Sigmoid colon (tissue), 6 donors: ENCODE measurements at regions not wholly inside any gene's neighbourhood (a gene's known extent, or its start where the extent isn't known, plus 50 kb on each side); places are given as distances from the start of the nearest gene placed in this dataset.
A peak's percentile ranks its signal among the peaks of the same experiment; 100 is the strongest.

Experiments used
- DNase-seq: peaks from one replicate; pipeline ENCODE4 v3.0.0-alpha.2; 2019
- H3K27ac ChIP-seq, 4 donors: fragments of 200-600 bp; sonication (generic); one replicate each; pipeline ENCODE4 v1.5.1; 2016 to 2019; ENCODE audit warnings: mild to moderate bottlenecking in 1 of 4
- H3K27me3 ChIP-seq, 3 donors: fragments of 200-600 bp; sonication (generic); one replicate each; pipeline ENCODE4 v1.5.1; 2019; ENCODE audit warnings: mild to moderate bottlenecking in 1 of 3
- H3K36me3 ChIP-seq, 4 donors: fragments of 200-600 bp; sonication (generic); one replicate each; pipeline ENCODE4 v1.5.1; 2016 to 2019
- H3K4me1 ChIP-seq, 4 donors: fragments of 200-600 bp; sonication (generic); one replicate each; pipeline ENCODE4 v1.5.1; 2017 to 2019
- H3K4me3 ChIP-seq, 4 donors: fragments of 200-600 bp; sonication (generic); one replicate each; pipeline ENCODE4 v1.5.1; 2017 to 2019; ENCODE audit warnings: mild to moderate bottlenecking in 2 of 4, moderate library complexity in 1 of 4
- H3K9me3 ChIP-seq, 4 donors: fragments of 200-600 bp in 3 of 4; sonication (generic) in 3 of 4; one replicate each; pipeline versions ENCODE4 v1.5.1 to v1.6.1; 2013 to 2019
- CTCF ChIP-seq, 4 experiments: fragments of 450-650 bp in 3 of 4; fragments of 200-600 bp in 1 of 4; IDR thresholded peaks; one replicate each; pipeline ENCODE4 v1.5.1; 2016 to 2019; ENCODE audit warnings: antibody characterized with exemption in 4 of 4, mild to moderate bottlenecking in 3 of 4, moderate library complexity in 2 of 4
- EP300 ChIP-seq, 4 donors: sonication (generic); formaldehyde crosslinking; IDR thresholded peaks; one replicate each; pipeline ENCODE4 v1.6.1; 2017; ENCODE audit warnings: antibody characterized with exemption in 4 of 4
- POLR2A ChIP-seq, 2 donors: fragments of 450-650 bp; IDR thresholded peaks; one replicate each; pipeline ENCODE4 v1.6.1; 2016; ENCODE audit warnings: antibody characterized with exemption in 2 of 2, mild to moderate bottlenecking in 2 of 2, moderate library complexity in 2 of 2
- POLR2AphosphoS5 ChIP-seq, 4 donors: sonication (generic); formaldehyde crosslinking; IDR thresholded peaks; one replicate each; pipeline ENCODE4 v1.6.1; 2017; ENCODE audit warnings: antibody characterized with exemption in 4 of 4
- WGBS, 2 donors: extraction: QIAGEN DNeasy Blood & Tissue Kit; methylation state at CpG; one replicate each; pipeline ENCODE4 v1.1.7; 2013; 5-methylcytosine and 5-hydroxymethylcytosine counted together
- intact Hi-C: fragments of 100-400 bp; cut with DNase I; formaldehyde crosslinking; loops from one replicate; pipeline ENCODE4 v1.15.1; 2023
- donor health status: healthy with polysubstance abuse.
- donor health status: healthy.

GRCh38 chr16:51821527-51821926 lies 670.5 kb upstream of the SALL1 start:
- H3K9me3 ChIP-seq = no peaks in the 10 kb centered on the region
- 83 to 92% methylated on average over 1 of the region's 1 CpG for WGBS, 2 donors
- no peaks in the 10 kb centered on the region for H3K4me1 ChIP-seq
- H3K27ac ChIP-seq = no peak overlapping the region
- intact Hi-C loops = no loop called here
- H3K36me3 ChIP-seq = no peaks in the 10 kb centered on the region
- no peak overlapping the region for H3K4me3 ChIP-seq
- TF ChIP-seq EP300 (IDR thresholded peaks at IDR 0.05) (no peak), CTCF (IDR thresholded peaks at IDR 0.05) (no peak)
- H3K27me3 ChIP-seq = no peaks in the 10 kb centered on the region
- no peak for DNase-seq

GRCh38 chr16:51820176-51820575 lies 669.1 kb upstream of the SALL1 start:
- no peak for DNase-seq
- Histone ChIP-seq H3K36me3 (no peaks in the 10 kb centered on the region), H3K27ac (no peak overlapping the region), H3K27me3 (no peaks in the 10 kb centered on the region), H3K4me3 (no peak overlapping the region), H3K4me1 (no peaks in the 10 kb centered on the region), H3K9me3 (no peaks in the 10 kb centered on the region)
- WGBS, 2 donors = 10 to 44% methylated on average over 4 of the region's 4 CpGs
- intact Hi-C loops = no loop called here
- TF ChIP-seq POLR2A (IDR thresholded peaks at IDR 0.05) (no peak), EP300 (IDR thresholded peaks at IDR 0.05) (no peak), POLR2AphosphoS5 (IDR thresholded peaks at IDR 0.05) (no peak), CTCF (IDR thresholded peaks at IDR 0.05) (no peak)

GRCh38 chr16:51818342-51818944 lies 667.4 kb upstream of the SALL1 start:
- no peaks in the 10 kb centered on the region for H3K4me1 ChIP-seq
- intact Hi-C loops = loop anchor here (5.0 kb wide), 1 partner anchor 164 kb away; no protein-coding TSS in a partner anchor
- H3K9me3 ChIP-seq = no peaks in the 10 kb centered on the region
- no peak for TF ChIP-seq POLR2AphosphoS5 (IDR thresholded peaks at IDR 0.05)
- peak in 1 of 4 experiments; percentile 8 for TF ChIP-seq CTCF (IDR thresholded peaks at IDR 0.05)
- no peak overlapping the region for H3K4me3 ChIP-seq
- WGBS, 2 donors = 32 to 50% methylated on average over 4 of the region's 4 CpGs
- H3K27me3 ChIP-seq = no peaks in the 10 kb centered on the region
- no peak overlapping the region for H3K27ac ChIP-seq
- H3K36me3 ChIP-seq = no peaks in the 10 kb centered on the region
- no peak for DNase-seq

GRCh38 chr16:51816929-51817328 lies 665.9 kb upstream of the SALL1 start:
- TF ChIP-seq POLR2AphosphoS5 (IDR thresholded peaks at IDR 0.05) = no peak
- TF ChIP-seq EP300 (IDR thresholded peaks at IDR 0.05) = no peak
- TF ChIP-seq POLR2A (IDR thresholded peaks at IDR 0.05) = no peak
- no peak for TF ChIP-seq CTCF (IDR thresholded peaks at IDR 0.05)
- Histone ChIP-seq H3K9me3 (no peaks in the 10 kb centered on the region), H3K36me3 (no peaks in the 10 kb centered on the region), H3K27ac (no peak overlapping the region), H3K27me3 (no peaks in the 10 kb centered on the region), H3K4me1 (no peaks in the 10 kb centered on the region), H3K4me3 (no peak overlapping the region)
- intact Hi-C loops = loop anchor here (5.0 kb wide), 1 partner anchor 165 kb away; no protein-coding TSS in a partner anchor
- no peak for DNase-seq

GRCh38 chr16:51815523-51815922 lies 664.5 kb upstream of the SALL1 start:
- TF ChIP-seq POLR2A (IDR thresholded peaks at IDR 0.05) (no peak), CTCF (IDR thresholded peaks at IDR 0.05) (no peak), EP300 (IDR thresholded peaks at IDR 0.05) (no peak), POLR2AphosphoS5 (IDR thresholded peaks at IDR 0.05) (no peak)
- WGBS, 2 donors = 18 to 52% methylated on average over 3 of the region's 3 CpGs
- no peak overlapping the region for H3K27ac ChIP-seq
- H3K36me3 ChIP-seq = no peaks in the 10 kb centered on the region
- H3K27me3 ChIP-seq = no peaks in the 10 kb centered on the region
- H3K4me3 ChIP-seq = no peak overlapping the region
- intact Hi-C loops = loop anchor here (5.0 kb wide), 1 partner anchor 167 kb away; no protein-coding TSS in a partner anchor
- H3K9me3 ChIP-seq = no peaks in the 10 kb centered on the region
- H3K4me1 ChIP-seq = no peaks in the 10 kb centered on the region
- DNase-seq = no peak
